Nephron progenitor cell (in vitro differentiated cells): ENCODE measurements at regions not wholly inside any gene's neighbourhood (a gene's known extent, or its start where the extent isn't known, plus 50 kb on each side); places are given as distances from the start of the nearest gene placed in this dataset.

Experiments used
- DNase-seq: peaks from one replicate; pipeline ENCODE4 v3.0.0; 2021
- H3K27ac Mint-ChIP-seq: 2 replicates; pipeline ENCODE4 v1.8.0; 2021; ENCODE audit warnings: mild to moderate bottlenecking, moderate library complexity, mixed read lengths
- H3K27me3 Mint-ChIP-seq: 2 replicates; pipeline ENCODE4 v1.8.0; 2021; ENCODE audit warnings: mild to moderate bottlenecking, low read depth, mixed read lengths; ENCODE audit not compliant: poor library complexity
- H3K36me3 Mint-ChIP-seq: 2 replicates; pipeline ENCODE4 v1.8.0; 2021; ENCODE audit warnings: low read depth, mixed read lengths
- H3K4me1 Mint-ChIP-seq: 2 replicates; pipeline ENCODE4 v1.8.0; 2021; ENCODE audit warnings: mixed read lengths
- H3K4me3 Mint-ChIP-seq: 2 replicates; pipeline ENCODE4 v1.8.0; 2021; ENCODE audit warnings: mild to moderate bottlenecking, moderate library complexity, mixed read lengths
- H3K9me3 Mint-ChIP-seq: 2 replicates; pipeline ENCODE4 v1.8.0; 2021; ENCODE audit warnings: mild to moderate bottlenecking, moderate library complexity, mixed read lengths
- TF ChIP-seq, protein P1 (sequence below): fragments of 200-600 bp; sonication (generic); IDR thresholded peaks from 2 replicates; pipeline ENCODE4 v1.5.0; 2021; ENCODE audit warnings: antibody characterized with exemption

DNA sequence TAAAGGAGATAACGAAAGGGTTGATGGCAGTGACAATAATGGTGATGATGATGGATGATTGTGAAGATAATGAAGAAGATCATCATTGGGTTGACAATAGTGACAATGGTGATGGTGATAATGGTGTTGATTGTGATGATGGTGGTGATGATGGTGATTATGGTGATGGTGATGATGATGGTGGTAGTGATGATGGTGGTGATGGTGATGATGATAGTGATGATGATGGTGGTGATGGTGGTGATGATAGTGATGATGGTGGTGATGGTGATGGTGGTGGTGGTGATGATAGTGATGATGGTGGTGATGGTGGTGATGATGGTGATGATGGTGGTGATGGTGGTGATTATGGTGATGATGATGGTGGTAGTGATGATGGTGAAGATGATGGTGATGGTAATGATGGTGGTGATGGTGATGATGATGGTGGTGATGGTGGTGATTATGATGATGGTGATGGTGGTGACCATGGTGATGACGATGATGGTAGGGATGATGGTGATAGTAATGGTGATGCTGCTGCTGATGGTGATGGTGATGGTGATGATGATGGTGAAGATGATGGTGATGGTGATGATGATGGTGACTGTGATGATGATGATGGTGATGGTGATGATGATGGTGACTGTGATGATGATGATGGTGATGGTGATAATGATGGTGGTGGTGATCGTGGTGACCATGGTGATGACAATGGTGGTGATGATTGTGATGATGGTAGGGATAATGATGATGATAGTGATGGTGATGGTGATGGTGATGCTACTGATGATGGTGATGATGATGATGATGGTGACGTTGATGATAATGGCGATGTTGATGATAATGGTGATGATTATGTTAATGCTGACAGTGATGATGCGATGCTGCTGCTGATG lies 61.6 kb upstream of the NKX1-1 start:
- TF ChIP-seq, protein P1, sequence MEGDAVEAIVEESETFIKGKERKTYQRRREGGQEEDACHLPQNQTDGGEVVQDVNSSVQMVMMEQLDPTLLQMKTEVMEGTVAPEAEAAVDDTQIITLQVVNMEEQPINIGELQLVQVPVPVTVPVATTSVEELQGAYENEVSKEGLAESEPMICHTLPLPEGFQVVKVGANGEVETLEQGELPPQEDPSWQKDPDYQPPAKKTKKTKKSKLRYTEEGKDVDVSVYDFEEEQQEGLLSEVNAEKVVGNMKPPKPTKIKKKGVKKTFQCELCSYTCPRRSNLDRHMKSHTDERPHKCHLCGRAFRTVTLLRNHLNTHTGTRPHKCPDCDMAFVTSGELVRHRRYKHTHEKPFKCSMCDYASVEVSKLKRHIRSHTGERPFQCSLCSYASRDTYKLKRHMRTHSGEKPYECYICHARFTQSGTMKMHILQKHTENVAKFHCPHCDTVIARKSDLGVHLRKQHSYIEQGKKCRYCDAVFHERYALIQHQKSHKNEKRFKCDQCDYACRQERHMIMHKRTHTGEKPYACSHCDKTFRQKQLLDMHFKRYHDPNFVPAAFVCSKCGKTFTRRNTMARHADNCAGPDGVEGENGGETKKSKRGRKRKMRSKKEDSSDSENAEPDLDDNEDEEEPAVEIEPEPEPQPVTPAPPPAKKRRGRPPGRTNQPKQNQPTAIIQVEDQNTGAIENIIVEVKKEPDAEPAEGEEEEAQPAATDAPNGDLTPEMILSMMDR, result no peak
- H3K36me3 Mint-ChIP-seq, result peaks cover 5% of the 10 kb centered on the region
- H3K9me3 Mint-ChIP-seq, result peaks cover 17% of the 10 kb centered on the region
- H3K4me3 Mint-ChIP-seq, result no peak overlapping the region
- peaks cover 7% of the 10 kb centered on the region for H3K4me1 Mint-ChIP-seq
- no peak for DNase-seq
- H3K27me3 Mint-ChIP-seq, result peaks cover 42% of the 10 kb centered on the region
- H3K27ac Mint-ChIP-seq, result no peak overlapping the region

DNA sequence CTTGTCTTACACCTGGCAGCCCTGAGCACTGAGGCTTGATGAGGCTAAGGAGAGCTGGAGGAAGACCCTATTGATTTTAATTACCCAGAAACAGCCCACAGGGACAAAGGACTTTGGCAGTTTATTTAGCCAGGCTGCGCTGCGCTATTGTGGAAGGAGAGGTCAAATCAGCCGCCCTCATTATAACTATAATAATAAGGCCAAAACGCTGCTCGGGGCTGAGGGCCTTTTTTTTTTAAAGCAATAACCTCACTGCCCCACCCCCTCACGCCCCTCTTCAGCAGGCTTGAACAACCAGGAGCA lies 60.6 kb upstream of the NKX1-1 start:
- no peak overlapping the region for H3K27ac Mint-ChIP-seq
- peaks cover 42% of the 10 kb centered on the region for H3K27me3 Mint-ChIP-seq
- peaks cover 5% of the 10 kb centered on the region for H3K36me3 Mint-ChIP-seq
- peaks cover 17% of the 10 kb centered on the region for H3K4me1 Mint-ChIP-seq
- no peak overlapping the region for H3K4me3 Mint-ChIP-seq
- no peak for DNase-seq
- TF ChIP-seq, protein P1, result no peak
- peaks cover 17% of the 10 kb centered on the region for H3K9me3 Mint-ChIP-seq

DNA sequence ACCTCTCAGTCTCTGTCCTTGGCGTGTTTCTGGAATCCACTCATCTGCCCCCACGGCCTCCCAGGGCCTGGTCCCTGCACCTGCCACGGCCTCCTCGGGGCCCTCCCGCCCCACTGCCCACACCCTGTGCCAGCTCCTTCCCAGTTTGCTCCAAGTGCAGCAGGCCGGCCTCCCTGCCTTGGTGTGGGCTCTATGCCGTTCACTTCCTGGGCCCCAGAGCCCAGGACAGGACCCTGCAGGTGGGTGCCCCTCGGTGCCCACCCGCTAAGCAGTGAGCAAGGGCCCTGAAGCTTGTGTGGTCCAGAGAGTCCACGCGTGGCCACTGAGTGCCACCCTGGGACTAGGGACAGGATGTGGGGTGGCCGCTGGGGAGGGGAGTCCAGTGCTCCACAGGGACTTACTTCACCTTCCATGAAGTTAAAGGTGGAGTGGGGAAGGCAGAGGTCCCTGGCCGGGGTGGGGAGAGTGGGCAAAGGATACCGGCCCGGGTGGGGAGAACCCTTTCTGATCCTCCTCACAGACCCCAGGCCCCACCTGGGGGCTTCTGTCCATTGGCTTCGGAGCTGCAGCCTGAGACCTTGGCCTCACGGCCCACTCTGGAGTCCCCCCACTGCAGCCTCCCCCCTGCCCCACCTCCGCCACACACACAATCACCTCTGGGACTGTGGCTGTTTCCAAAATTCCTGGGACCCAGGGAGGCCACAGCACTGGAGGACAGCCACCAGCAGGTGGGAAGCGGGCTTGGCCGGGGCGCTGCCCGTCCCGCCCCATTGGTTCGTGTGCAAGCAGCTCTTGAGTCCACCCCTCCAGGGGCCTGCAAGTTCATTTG lies 60.0 kb upstream of the NKX1-1 start:
- DNase-seq, result no peak

DNA sequence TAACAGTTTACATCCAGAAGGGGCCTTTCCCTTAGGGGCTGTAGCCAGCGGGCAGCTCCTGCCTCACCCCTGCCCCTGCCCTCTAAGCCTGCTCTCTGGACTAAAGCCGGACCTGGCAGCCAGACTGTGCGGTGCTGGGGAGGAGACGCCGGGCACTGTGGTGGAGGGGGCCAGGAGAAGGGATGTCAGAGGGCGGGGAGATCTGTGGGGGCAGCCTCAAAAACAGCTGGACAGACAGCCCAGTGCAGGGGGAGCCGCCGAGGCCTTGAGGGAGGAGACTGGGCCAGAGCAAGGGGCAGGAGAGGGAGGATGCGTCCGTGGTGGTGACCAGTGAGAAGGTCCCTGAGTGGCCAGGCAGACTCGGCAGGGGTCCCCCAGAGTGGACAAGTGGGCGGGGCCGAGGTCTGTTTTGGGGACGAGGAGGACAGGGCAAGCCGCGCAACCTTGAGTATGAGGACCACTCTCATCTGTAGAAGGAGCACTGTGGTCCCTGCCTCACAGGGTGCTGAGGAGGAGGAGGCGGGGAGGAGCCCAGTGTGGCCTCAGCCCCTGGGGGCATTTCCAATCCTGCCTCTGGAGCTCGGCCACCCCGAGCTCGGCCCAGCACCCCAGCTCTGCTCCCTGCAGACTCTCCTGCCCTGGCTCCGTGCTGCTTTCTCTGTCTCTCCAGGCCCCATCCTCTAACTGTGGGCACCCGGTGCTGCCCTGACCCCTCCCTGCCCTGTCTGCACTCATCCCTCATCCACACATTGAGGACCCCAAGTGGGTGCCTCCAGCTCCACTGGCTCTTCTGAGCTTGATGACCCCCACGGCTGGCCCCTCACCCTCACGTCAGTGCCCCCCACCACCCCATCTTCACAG lies 59.2 kb upstream of the NKX1-1 start:
- Mint-ChIP-seq H3K9me3 (peaks cover 17% of the 10 kb centered on the region), H3K36me3 (peaks cover 5% of the 10 kb centered on the region), H3K4me1 (peaks cover 25% of the 10 kb centered on the region), H3K27ac (no peak overlapping the region), H3K27me3 (peaks cover 43% of the 10 kb centered on the region), H3K4me3 (no peak overlapping the region)
- no peak for DNase-seq
- TF ChIP-seq, protein P1, result no peak

More for the DNA sequence above, 60.0 kb upstream of the NKX1-1 start:
- Mint-ChIP-seq H3K36me3 (peaks cover 5% of the 10 kb centered on the region), H3K27me3 (peaks cover 43% of the 10 kb centered on the region), H3K4me1 (peaks cover 23% of the 10 kb centered on the region), H3K9me3 (peaks cover 17% of the 10 kb centered on the region), H3K4me3 (no peak overlapping the region), H3K27ac (no peak overlapping the region)
- TF ChIP-seq, protein P1, result no peak

DNA sequence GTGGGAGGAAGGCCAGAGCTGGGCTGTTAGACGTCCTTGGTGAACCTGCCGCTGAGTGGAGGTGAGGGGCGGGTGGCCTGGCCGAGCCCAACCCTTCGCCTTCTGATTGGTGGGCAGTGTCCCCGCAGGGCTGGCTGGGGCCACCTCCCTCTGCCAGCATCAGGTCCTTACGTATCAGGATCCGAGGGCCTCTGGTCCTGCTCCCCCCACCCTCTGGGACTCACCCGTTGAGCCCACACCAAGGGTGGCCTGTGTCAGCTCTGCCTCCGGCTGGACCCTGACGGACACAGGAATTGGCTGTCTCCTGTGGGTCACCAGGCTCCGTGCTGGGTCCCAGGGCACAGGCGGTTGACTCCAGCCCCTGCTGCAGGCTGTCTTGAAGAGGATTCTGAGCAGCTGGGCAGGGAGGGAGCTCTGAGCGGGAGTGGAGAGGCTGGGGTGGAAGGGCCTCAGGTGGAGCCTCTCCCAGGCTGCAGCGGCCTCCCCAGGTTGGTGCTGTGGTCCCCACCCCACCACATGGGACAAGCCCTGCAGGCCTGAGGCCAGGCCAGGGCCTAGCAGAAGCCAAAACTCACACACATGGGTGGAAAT lies 58.4 kb upstream of the NKX1-1 start:
- no peak for DNase-seq
- TF ChIP-seq, protein P1, result no peak
- H3K4me3 Mint-ChIP-seq, result no peak overlapping the region
- peaks cover 5% of the 10 kb centered on the region for H3K36me3 Mint-ChIP-seq
- peaks cover 43% of the 10 kb centered on the region for H3K27me3 Mint-ChIP-seq
- H3K4me1 Mint-ChIP-seq, result peaks cover 25% of the 10 kb centered on the region
- H3K27ac Mint-ChIP-seq, result no peak overlapping the region
- peaks cover 17% of the 10 kb centered on the region for H3K9me3 Mint-ChIP-seq
